ENCODE measurements at regions not wholly inside any gene's neighbourhood (a gene's known extent, or its start where the extent isn't known, plus 50 kb on each side); places are given as distances from the start of the nearest gene placed in this dataset.

- no CpG with 5 or more reads among the region's 5 CpGs for whole genome bisulfite sequencing (ENCODE audit: extremely low coverage, insufficient read length, low lambda C conversion rate)
- Histone ChIP-seq H3K56ac (ENCODE audit: insufficient read length, low read depth, low read length) (no peak overlapping the region), H3K4ac (ENCODE audit: low read depth, low read length) (no peak overlapping the region), H2BK5ac (ENCODE audit: insufficient read length, low read length) (no peak overlapping the region), H4K20me1 (ENCODE audit: control insufficient read depth, insufficient read depth, insufficient read length) (no peaks in the 10 kb centered on the region), H2BK120ac (ENCODE audit: low read depth, low read length, poor library complexity, severe bottlenecking) (no peak overlapping the region), H3K18ac (ENCODE audit: insufficient read length, low read depth, low read length) (no peak overlapping the region), H2AFZ (ENCODE audit: low read length) (no peak overlapping the region), H3K79me1 (ENCODE audit: insufficient read depth, low read depth, low read length, poor library complexity, severe bottlenecking) (no peaks in the 10 kb centered on the region), H3K27me3 (ENCODE audit: insufficient read depth, low read length) (no peaks in the 10 kb centered on the region), H3K14ac (ENCODE audit: insufficient read depth, low read length) (no peak overlapping the region), H2BK15ac (ENCODE audit: low read depth, low read length) (no peak overlapping the region), H2AK5ac (ENCODE audit: insufficient read length, low read length) (no peak overlapping the region), H4K91ac (ENCODE audit: insufficient read length, low read depth, low read length) (no peak overlapping the region), H2BK20ac (ENCODE audit: low read depth, low read length, poor library complexity, severe bottlenecking) (no peak overlapping the region), H3K23me2 (ENCODE audit: insufficient read length, low read depth, low read length, poor library complexity, severe bottlenecking) (no peaks in the 10 kb centered on the region), H3T11ph (ENCODE audit: low read length) (no peak overlapping the region), H3K4me2 (ENCODE audit: insufficient read depth, insufficient read length, low read length) (no peak overlapping the region), H3K9me3 (ENCODE audit: control insufficient read depth, low read depth, low read length) (no peaks in the 10 kb centered on the region), H3K27ac (ENCODE audit: insufficient read length, low read depth, low read length) (no peak overlapping the region), H3K4me1 (ENCODE audit: insufficient read depth, low read length) (no peaks in the 10 kb centered on the region), H3K23ac (ENCODE audit: insufficient read length, low read depth, low read length) (no peak overlapping the region), H3K79me2 (ENCODE audit: insufficient read depth, low read length) (no peaks in the 10 kb centered on the region), H3K9ac (ENCODE audit: extremely low read depth, insufficient read length, low read length) (no peak overlapping the region), H2BK12ac (ENCODE audit: insufficient read length, low read depth, low read length) (no peak overlapping the region), H4K8ac (replicated peaks; ENCODE audit: insufficient read length, low read depth, low read length) (no peak overlapping the region), H4K5ac (ENCODE audit: insufficient read length, low read depth, low read length) (no peak overlapping the region)
- H3K27me3 Mint-ChIP-seq (ENCODE audit: low read depth): peaks cover 3% of the 10 kb centered on the region; the same call in 1 of the 2 replicates
- H3K4me3 Mint-ChIP-seq: no peak overlapping the region
- no peak for DNase-seq
- no peak for TF ChIP-seq CTCF (conservative IDR thresholded peaks at IDR 0.05)
- H3K4me1 Mint-ChIP-seq: no peaks in the 10 kb centered on the region
- H3K9me3 Mint-ChIP-seq: peaks cover 48 to 56% of the 10 kb centered on the region in 2 experiments
- H3K36me3 Mint-ChIP-seq (ENCODE audit: insufficient read depth in 1 of 3, low read depth in 3 of 3): peaks cover 0 to 2% (median 0%) of the 10 kb centered on the region in 3 experiments; a peak in 1 of 7 replicates
- no peak overlapping the region for H3K27ac Mint-ChIP-seq
Measured at GRCh38 chrX:73390628-73391567, 56.0 kb upstream of the CDX4 start.
